ENCODE measurements at regions not wholly inside any gene's neighbourhood (a gene's known extent, or its start where the extent isn't known, plus 50 kb on each side); places are given as distances from the start of the nearest gene placed in this dataset.
"Not testable (repeated sequence)": the region's sequence is repeated elsewhere in the genome, so short reads cannot be mapped to it uniquely, and the experiment has no call there.

- DNase-seq (ENCODE audit: low read depth, low spot score): no peak
Measured at GRCh38 chr20:40930561-40930960, 98.1 kb upstream of the TOP1 start.

- no peak for DNase-seq (ENCODE audit: low read depth, low spot score)
Measured at GRCh38 chr20:40931410-40932044, 97.1 kb upstream of the TOP1 start.

GRCh38 chr20:40932436-40932835, 96.2 kb upstream of the TOP1 start:
- DNase-seq (ENCODE audit: low read depth, low spot score): no peak

GRCh38 chr20:40933758-40934157, 94.9 kb upstream of the TOP1 start:
- no peak for DNase-seq (ENCODE audit: low read depth, low spot score)

- no peak for DNase-seq (ENCODE audit: low read depth, low spot score)
Measured at GRCh38 chr20:40938020-40938419, 90.6 kb upstream of the TOP1 start.

GRCh38 chr20:40939667-40940066, 89.0 kb upstream of the TOP1 start:
- DNase-seq (ENCODE audit: low read depth, low spot score): no peak

- DNase-seq (ENCODE audit: low read depth, low spot score): no peak
Measured at GRCh38 chr20:40941133-40941610, 87.5 kb upstream of the TOP1 start.

GRCh38 chr20:40942006-40942405, 86.6 kb upstream of the TOP1 start:
- no peak for DNase-seq (ENCODE audit: low read depth, low spot score)

GRCh38 chr20:40942775-40943174, 85.8 kb upstream of the TOP1 start:
- DNase-seq (ENCODE audit: low read depth, low spot score): no peak

- DNase-seq (ENCODE audit: low read depth, low spot score): no peak
Measured at GRCh38 chr20:40943591-40943990, 85.0 kb upstream of the TOP1 start.

- DNase-seq (ENCODE audit: low read depth, low spot score): no peak
Measured at GRCh38 chr20:40945189-40945588, 83.4 kb upstream of the TOP1 start.

- DNase-seq (ENCODE audit: low read depth, low spot score): no peak
Measured at GRCh38 chr20:40945754-40946450, 82.7 kb upstream of the TOP1 start.

GRCh38 chr20:40946451-40946850, 82.2 kb upstream of the TOP1 start:
- DNase-seq (ENCODE audit: low read depth, low spot score): no peak

- no peak for DNase-seq (ENCODE audit: low read depth, low spot score)
Measured at GRCh38 chr20:40948465-40949267, 80.0 kb upstream of the TOP1 start.

- no peak for DNase-seq (ENCODE audit: low read depth, low spot score)
Measured at GRCh38 chr20:40949346-40949745, 79.3 kb upstream of the TOP1 start.

GRCh38 chr20:40952136-40952535, 76.5 kb upstream of the TOP1 start:
- DNase-seq (ENCODE audit: low read depth, low spot score): no peak

GRCh38 chr20:40953416-40953815, 75.2 kb upstream of the TOP1 start:
- no peak for DNase-seq (ENCODE audit: low read depth, low spot score)

GRCh38 chr20:40953856-40954255, 74.8 kb upstream of the TOP1 start:
- DNase-seq (ENCODE audit: low read depth, low spot score): no peak

GRCh38 chr20:40954521-40955165, 74.0 kb upstream of the TOP1 start:
- no peak for DNase-seq (ENCODE audit: low read depth, low spot score)

- no peak for DNase-seq (ENCODE audit: low read depth, low spot score)
Measured at GRCh38 chr20:40955326-40955725, 73.3 kb upstream of the TOP1 start.

- not testable (repeated sequence) for DNase-seq (ENCODE audit: low read depth, low spot score)
Measured at GRCh38 chr20:40955826-40956225, 72.8 kb upstream of the TOP1 start.

Measured in activated CD4-positive, CD25-positive, alpha-beta regulatory T cell treated with anti-CD3 and anti-CD28 coated beads, Interleukin-2, amount 50 U/mL, for 16 hours (primary cell).